Activated CD4-positive, CD25-positive, alpha-beta regulatory T cell treated with anti-CD3 and anti-CD28 coated beads, Interleukin-2, amount 50 U/mL, for 24 hours (primary cell): ENCODE measurements at regions not wholly inside any gene's neighbourhood (a gene's known extent, or its start where the extent isn't known, plus 50 kb on each side); places are given as distances from the start of the nearest gene placed in this dataset.

Source experiments
- ATAC-seq, 2 donors: fragments of 150-1000 bp; cut with Tn5 transposase; one replicate each; pipeline ENCODE4 v1.10.0; 2021; ENCODE audit warnings: mild to moderate bottlenecking in 1 of 2, moderate library complexity in 1 of 2

DNA sequence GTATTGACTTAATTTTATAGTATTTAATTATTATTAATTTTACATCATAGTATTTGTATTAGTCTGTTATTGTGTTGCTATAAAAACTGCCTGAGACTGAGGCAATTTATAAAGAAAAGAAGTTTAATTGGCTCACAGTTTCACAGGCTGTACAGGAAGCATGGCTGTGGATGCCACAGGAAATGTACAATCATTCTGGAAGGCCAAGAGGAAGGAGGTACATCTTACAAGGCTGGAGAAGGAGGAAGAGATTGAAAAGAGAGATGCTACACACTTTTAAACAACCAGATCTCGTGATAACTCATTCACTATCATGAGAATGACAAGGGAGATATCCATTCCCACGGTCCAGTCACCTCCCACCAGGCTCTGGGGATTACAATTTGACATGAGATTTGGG is 2019.4 kb upstream of the PIK3C3 start:
- ATAC-seq: no peak

DNA sequence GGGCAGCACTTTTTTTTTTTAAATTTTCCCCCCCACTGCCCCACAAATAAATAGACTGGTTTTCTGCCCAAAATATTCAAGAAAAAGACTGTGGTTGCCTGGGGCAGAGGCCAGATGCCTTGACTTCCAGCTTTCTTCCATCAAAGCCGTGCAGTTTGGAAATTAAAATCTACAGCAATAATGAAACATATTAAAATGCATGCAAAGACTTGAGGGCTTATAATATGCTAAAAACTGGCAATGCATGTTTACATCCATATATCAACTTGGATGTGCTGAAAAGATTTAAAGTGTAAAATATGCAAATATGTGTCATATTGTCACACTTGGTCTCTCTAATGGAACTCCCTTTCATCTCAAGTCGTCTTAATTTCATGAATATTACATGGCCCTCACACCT is 2036.2 kb upstream of the PIK3C3 start:
- no peak for ATAC-seq

DNA sequence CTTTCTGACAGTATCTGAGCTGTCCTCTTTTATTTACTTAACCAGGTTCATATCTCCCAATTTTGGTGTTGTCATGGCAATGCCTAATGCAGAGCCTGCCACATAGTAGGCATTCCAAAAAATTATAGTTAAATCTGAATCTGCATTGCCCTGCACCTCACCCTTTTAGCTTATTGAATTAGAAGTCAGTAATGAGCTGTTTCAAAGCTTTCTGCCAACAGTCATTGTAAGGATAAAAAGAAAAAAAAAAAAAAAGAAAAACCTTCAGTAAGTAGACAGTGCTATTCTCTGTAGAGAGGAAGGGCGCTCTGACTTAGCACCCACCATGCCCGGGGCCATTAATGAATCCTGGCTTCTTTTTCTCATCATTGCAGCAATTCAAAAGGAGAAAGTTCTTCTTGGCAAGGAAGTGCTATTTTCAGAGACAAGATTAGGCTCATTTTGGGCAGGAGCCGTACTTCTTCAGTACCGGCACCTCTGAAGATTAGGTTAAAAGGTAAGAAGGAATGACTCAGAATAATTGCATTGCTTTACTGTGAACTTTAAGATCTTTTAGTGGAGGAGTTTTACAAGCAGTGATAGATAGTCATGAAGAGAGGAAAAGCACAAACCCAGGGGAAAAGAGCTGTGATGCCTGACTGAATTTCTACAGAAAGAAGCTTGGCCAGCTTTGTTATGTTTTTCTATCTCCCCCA is 2041.2 kb upstream of the PIK3C3 start:
- no peak for ATAC-seq

DNA sequence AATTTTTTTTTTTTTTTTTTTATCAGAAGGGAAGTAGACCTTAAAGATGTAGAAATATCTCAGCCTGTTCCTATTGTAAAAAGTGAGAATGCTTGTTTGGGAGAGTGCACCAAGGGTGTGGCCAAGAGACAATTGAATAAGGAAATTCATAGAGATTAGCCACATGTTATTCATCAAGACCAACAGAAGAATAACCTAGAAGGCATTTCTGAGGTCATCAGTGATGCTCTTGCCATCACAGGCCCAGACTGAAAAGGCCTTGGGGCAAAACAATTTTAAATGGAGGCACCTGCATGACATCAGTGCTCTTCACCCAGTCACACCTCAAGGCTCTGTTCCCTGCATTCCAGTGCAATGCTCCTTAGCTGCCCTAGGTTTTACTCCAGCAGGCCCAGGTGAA is 2043.3 kb upstream of the PIK3C3 start:
- ATAC-seq: no peak

DNA sequence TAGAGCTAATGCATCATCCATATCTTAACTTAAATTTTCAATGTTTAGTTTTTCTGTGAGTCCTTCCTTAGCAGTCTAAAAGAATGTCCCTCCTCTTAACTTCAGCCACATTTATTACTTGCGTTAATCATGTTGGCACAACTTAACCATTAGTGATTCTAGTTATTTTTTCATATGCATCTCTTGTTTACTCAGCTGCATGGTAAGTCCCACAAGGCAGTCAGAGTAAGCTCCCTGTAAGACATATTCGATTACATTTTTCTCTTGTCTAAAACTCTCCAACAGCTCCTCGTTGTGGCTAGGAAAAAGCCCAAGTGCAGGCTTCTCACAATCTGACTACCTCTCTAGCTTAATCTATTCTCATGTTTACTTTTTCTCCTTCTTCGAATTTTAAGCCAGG is 2045.3 kb upstream of the PIK3C3 start:
- no peak for ATAC-seq

DNA sequence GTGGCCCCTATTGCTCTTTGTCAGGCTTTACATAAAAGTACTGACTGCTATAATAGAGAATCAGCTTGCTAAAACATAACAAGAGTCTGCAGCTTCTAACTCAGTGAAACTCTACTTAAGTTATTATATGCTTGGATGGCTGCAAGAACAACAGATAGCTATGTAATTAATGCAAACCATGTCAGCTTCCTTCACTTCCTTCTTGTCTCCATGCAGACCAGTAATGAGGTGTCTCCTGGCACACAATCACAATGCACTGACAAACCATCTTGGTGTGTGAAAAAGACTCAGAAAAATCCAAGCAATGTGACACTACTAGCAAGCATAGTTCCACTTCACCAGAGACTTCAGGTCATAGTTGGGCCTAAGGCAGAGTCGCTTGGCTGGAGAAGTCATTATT is 2068.9 kb upstream of the PIK3C3 start:
- ATAC-seq: no peak

DNA sequence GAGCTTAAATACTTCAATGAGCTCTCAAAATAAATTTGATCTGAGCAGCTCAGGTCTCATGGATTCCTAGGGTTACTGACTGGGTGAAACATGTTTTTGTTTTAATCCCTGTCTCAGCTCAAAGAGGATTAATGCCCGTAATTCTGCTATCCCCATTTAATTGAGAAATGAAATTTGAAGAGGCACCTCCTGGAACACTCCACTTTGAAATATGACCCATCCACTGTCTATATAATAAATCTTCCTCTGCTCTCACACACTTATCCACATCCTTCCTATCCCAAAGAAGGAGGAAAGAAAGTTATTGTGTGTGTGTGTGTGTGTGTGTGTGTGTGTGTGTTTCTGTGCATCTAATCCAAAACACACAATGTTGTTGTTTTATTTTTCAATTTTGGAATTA is 2082.4 kb upstream of the PIK3C3 start:
- ATAC-seq: no peak

DNA sequence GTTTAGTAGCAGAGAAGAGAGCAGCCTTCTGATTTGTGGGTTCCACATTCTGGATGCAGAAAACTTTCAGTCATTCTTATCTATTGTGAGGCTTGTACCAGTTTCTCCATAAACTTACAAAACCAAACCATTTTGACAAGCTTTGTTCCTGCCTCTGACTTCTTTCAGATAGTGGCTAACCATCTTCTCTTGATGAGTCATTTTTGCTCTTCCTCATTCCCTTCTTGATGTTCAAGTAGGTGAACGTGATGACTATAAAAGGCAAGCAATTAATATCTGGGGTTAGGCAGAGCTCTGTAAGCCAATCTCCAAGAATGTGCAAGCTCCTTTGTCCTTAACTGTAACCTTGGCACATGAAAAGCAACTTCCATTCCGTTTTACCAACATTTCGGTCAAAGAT is 2083.1 kb upstream of the PIK3C3 start:
- ATAC-seq: no peak

DNA sequence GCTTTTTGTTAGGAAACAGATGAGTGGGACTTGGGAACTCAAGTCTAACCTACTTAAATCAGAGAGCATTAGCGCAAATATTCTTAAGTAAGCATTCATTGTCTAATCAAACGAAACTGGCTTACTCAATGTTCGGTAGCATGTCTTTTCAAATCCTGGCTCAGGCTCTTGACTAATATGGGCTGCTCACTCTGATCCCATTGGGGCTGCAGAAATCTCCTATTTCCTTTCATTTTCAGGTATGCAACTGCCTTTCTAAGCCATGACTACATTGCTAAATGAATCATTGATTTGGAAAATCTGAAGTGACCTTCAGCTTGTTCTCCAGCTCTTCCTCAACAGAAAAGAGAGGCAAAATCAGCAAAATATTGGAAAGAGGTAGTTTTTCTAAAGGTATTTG is 2084.4 kb upstream of the PIK3C3 start:
- no peak for ATAC-seq

DNA sequence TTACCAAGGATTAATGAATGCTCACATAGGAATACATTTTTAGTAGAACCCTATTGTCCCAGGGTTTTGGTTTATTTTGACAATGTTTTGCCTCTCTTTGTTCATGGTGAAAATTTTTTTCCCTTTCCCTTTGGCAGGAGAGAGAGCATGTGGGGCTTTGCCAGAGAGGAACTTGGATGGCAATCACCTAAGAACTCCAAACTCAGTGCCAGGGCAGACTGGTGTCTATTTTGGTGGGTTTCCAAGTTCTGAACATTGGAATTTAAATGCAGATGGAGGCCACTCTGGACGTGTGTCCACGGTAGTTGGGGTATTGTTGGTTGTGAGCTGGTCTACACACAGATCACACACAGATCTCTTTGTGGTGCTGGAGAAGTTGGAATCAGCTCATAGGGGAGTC is 2091.1 kb upstream of the PIK3C3 start:
- no peak for ATAC-seq

DNA sequence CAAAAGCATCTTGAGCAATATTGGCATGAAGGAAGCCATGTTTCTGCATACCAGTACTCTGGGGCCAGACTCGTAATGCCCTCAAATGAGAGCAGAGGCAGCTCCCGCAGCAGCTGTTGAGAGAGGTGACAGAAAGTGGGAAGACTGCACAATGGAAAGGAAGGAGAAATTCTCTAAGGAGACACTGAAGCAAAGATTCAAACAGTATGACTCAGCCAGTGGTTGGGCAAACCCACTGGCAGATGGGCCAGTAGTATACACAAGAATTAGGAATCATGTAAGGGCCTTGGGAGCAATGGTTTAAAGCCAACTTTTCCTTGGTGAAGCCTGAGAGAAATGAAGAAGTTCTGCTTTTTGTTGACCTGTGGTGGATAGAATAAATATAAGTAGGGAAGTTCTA is 2092.7 kb upstream of the PIK3C3 start:
- no peak for ATAC-seq

DNA sequence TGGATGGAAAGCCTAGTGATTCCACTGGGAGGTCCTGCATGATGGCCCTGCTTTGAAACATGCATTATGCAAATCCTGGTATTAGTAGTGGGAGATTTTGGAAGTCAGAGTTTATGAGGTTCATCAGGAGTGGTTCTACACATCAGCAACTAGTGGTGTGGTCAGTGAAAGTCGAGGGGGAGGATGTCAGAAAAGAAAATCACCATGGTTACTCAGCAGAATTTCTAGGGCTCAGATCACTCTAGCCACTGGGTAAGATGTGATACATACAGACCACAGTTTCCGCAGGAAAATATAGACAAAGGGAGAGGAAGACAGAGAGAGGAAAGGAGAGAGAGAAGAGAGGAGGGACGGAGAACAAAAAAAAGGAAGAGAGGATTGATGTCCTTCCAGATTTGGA is 2100.7 kb upstream of the PIK3C3 start:
- ATAC-seq: no peak

DNA sequence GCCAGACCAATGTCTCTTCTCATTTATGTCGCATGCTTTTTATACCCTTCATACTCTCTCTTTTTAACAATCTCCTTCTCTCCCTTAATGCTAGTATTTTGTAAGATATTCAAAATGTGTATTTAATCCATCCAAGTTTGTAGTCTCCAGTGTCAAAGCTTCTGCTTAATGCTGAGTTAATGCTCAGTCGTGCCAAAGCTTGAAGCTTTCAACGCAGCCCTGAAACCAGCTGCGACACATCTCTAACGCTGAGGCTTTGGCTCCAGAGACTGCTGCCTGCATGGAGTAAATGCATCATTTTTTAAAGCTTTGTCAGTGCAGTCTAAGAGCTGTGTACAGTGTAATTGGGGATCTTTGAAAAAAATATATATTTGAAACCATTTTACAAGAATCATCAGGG is 2108.8 kb upstream of the PIK3C3 start:
- ATAC-seq: no peak

DNA sequence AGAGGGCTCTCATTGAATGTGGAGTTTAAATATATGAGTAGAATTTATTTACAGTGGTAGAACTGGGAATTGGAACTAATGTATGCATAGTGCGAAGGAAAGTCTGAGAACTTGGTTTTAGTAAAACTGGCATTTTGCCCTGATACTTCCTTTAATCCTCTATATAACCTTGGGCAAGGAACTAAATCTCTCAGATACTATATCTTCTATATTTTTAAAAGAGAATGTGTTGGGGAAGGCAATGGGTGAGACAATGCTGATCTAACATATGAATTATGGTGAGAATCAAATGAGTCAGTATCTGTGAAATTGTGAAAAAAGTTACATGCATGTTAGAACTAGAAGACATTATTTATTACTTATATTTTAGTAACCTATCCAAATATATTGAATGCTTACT is 2109.4 kb upstream of the PIK3C3 start:
- ATAC-seq: no peak

DNA sequence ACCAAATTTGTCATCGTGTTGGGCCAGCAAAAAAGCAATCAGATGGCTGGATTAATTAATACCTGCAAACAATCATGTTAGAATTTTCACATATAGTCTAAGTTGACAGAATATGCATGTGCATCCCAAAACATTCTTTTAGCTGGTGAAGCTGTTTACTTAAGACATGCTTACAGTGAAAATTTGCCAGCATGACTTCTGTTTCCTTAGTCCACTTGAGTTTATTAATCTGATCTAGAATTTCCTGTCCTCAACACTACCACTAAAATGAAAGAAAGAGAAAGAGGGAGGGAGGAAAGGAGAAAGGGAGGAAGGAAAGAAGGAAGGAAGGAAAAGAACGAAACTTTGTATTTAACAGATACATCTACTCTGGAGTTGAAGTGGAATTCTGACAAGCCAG is 2109.9 kb upstream of the PIK3C3 start:
- no peak for ATAC-seq

DNA sequence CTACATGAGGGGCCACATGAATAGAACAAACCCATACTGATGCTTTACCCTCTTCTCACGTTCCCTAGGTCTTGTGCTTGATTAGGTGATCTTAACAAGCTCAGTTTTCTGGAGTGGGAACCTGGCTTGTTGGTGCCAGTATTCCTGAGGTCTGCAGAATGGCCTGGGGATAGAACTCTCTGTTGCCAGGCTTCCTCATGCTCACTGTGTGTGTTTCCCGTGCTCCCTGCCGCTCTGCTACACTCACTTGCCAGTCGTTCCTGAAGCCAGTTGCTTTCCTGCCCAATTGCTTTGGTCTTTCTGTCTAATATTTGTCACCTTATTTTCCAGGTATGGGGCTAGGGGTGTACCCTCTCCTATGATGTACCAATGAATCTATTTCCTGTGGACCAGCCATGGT is 2111.5 kb upstream of the PIK3C3 start:
- no peak for ATAC-seq

DNA sequence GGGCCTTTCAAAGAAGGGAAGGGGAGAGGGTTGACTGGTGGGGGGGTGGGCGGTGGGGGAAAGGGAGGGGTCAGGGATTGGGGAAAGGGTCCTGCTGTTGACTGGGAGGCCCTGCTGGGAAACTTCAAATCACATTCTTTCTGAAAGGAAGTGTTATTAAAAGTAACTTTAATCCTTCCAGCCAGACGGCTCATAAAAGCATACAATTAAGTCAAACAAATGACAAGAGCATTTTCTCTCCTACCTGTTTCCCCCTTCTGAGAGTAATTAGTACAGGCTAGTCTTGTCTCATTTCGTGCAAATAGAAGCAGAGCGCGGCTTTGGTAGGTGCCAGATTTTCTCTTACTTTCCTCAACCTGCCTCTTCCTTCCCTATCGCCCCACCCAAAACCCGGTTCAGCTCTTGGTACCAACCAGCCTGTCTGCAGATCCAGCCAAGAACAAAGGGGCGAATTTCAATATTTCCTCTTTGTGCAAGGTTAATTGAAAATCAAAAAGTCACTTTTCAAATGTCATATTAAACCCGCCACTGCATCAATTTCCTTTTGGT is 2112.6 kb upstream of the PIK3C3 start:
- no peak for ATAC-seq

DNA sequence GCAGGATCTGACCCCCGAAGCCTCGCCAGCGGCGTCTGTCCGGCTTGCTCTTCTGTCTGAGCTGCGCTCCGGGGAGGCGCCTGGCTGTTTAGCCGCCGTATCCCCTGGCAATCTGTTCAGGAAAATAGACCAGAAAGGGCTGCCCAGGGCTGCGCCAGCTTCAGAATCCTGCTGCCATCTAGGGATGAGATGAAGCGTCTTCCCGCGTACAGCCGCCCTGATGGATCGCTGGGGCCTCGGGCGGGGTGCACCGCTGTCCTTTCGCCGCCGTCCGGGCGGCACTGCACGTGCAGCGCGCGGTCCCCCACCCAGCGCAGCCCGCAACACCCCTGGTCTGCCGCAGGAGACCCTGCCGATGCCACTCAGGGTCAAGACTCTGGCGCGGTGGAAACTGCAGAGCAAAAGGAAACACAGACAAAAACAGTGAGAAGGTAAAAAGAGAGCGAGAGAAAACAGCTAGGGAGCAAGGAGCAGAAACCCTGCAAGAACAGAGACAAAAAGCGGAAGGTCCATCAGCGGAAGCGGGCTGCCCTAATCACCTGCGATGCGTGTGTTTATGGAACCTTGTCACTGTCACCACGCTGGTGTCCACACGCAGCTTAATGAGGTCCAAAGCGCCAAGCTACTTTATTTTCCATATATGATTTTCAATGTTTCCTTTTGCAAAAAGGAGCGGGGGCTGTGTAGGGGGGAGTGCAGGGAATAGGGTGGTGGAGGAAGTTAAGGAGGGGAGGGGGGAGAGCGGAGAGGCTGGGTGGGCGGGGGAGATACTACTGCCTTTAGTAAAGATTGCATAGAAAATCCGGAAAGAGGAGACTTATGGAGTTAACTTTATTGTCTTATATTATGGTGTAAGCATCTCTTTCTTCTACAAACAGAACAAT is 2113.3 kb upstream of the PIK3C3 start:
- ATAC-seq: no peak

DNA sequence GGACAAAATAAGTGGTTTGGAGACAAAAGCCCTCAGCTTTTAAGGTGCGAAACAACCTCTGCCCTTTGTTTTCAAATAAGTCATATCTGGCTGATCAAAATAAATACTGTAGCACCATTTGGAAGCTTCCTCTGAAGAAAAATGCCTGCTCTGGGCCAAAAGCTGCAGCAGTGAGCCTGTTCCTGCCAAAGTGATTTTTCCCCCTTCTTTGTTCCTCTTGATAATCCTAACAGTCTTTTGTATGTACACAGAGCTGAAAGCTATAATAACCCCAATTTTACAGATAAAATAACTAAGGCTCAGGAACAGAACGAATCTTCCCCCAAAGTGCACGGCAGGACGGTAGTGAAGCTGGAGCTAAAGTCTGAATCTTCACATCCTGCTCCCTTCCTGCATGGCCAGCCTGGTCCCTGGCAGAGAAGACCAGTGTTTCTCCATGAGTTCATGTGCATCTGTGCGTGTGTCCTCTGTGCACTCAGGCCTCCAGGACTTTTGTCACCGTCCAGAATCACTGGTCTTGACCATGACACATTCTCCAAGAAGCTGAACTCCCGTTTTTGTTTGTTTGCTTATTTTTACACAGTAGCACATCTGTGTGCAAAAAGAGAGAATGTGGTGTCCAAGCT is 2114.1 kb upstream of the PIK3C3 start:
- ATAC-seq: no peak

DNA sequence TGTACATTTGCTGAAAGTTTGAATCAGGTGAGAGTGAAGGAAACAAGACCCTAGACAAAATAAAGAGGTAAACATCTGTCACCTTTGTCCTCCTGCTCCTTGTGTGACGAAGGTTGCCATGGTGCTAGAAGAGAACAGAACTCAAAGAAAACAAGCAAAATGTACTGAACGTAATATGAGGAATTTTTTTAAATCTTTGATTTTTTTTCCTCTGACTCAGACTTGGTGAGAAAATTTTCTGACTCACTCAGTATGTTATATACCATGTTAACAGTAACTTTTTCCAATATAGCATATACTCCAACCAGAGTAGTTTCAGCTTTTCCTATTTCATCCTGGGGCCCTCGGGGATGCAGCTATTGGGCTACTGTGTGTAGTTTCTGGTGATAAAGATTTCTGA is 2114.6 kb upstream of the PIK3C3 start:
- no peak for ATAC-seq

DNA sequence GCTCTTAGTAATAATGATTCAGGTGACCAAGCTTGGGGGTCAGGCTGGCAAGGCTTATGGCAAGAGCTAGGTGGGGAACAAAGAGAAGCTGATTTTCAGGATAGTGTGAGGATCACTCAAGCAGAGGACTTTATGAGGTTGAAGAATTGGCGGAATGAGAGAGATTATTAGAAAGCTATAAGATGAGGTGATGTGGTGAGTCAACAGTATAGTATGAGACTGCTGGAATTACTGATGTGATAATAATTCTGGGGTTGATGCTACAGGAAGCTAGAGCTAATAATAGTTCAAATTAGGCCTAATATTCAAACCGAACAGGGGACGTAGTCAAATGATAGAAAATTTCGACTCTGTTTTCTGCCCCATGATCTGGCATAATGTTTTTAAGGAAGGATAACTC is 2115.3 kb upstream of the PIK3C3 start:
- no peak for ATAC-seq

DNA sequence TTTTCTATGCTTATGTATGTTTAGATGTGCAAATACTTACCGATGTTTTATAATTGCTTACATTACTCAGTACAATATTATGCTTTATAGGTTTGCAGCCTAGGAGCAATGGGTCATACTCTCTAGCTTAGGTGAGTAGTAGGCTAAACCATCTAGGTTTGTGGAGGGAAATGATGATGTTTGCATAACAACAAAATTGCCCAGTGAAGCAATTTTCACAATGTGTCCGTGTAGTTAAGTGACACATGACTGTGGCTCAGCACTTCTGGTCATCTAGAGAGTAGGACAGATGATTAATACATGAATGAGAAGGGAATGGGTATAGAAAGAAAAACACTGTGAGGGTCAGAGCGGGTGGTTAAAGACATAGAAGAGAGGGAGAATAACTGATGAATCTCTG is 2116.2 kb upstream of the PIK3C3 start:
- no peak for ATAC-seq

DNA sequence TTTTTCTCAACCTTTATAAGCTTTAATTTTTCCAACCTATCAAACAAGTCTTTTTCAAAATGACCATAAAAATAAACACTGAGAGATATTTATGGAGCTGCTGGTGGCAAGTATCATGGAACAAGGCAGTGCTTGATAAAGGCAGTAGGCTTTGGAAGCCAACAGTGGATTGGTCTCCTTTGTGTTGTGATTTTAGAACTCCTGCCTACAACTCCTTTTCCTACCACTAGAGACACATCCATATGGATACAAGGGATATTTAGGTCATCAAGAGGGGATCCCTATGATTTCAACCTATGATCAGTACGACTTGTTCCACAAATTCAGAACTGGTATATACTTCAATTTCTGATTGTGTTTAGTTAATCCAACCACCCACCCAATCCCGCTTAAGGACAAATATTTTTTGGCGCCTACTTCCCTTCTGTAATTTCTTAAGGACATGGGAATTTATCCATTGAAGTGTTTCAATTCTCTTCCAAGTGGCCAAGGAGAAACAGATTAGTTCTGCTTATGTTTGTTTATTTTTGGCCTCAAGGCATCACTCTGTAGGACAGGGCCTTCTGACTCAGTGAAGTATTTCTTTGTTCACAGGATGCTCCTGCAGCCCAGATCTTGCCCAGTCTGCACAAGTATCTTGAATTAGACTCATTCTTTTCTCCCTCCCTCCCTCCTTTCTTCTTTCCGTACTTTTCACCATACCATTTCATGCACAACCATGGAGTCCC is 2119.6 kb upstream of the PIK3C3 start:
- no peak for ATAC-seq
